Fibroblast of the aortic adventitia (primary cell): ENCODE measurements at regions not wholly inside any gene's neighbourhood (a gene's known extent, or its start where the extent isn't known, plus 50 kb on each side); places are given as distances from the start of the nearest gene placed in this dataset.

Experiments used
- DNase-seq: peaks from one replicate; pipeline ENCODE4 v3.0.0-alpha.2; 2010; ENCODE audit warnings: low read depth
- H3K4me3 ChIP-seq: 2 replicates; pipeline ENCODE4 v1.5.1; 2011; ENCODE audit warnings: low read depth, mild to moderate bottlenecking, control low read depth, low read length, moderate library complexity
- TF ChIP-seq, protein P1 (sequence below): IDR thresholded peaks from 2 replicates; pipeline ENCODE4 v1.5.1; 2011; ENCODE audit warnings: mild to moderate bottlenecking, low read length, control low read depth, inconsistent platforms; ENCODE audit not compliant: insufficient read depth

DNA sequence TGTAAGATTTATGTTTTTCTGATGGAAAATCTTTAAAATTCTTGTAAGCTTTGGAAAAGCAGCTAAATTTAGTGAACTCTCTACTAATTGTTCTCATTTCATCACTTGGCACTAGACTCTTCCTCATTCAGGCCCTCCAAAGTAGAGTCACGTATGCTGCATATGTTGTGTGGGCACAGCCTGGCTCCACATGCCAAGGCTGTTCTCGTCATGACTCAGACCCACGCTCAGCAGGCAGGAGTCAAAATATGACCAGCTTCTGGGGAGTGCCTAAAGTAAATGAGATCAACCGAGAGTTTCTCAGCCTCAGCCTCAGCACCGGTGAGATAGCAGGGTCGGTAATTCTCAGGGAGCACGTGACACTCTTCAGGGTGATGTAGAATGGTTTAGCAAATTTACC, 1672.9 kb downstream of the REEP3 start:
- TF ChIP-seq, protein P1, sequence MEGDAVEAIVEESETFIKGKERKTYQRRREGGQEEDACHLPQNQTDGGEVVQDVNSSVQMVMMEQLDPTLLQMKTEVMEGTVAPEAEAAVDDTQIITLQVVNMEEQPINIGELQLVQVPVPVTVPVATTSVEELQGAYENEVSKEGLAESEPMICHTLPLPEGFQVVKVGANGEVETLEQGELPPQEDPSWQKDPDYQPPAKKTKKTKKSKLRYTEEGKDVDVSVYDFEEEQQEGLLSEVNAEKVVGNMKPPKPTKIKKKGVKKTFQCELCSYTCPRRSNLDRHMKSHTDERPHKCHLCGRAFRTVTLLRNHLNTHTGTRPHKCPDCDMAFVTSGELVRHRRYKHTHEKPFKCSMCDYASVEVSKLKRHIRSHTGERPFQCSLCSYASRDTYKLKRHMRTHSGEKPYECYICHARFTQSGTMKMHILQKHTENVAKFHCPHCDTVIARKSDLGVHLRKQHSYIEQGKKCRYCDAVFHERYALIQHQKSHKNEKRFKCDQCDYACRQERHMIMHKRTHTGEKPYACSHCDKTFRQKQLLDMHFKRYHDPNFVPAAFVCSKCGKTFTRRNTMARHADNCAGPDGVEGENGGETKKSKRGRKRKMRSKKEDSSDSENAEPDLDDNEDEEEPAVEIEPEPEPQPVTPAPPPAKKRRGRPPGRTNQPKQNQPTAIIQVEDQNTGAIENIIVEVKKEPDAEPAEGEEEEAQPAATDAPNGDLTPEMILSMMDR, result no peak
- no peak overlapping the region for H3K4me3 ChIP-seq
- no peak for DNase-seq

DNA sequence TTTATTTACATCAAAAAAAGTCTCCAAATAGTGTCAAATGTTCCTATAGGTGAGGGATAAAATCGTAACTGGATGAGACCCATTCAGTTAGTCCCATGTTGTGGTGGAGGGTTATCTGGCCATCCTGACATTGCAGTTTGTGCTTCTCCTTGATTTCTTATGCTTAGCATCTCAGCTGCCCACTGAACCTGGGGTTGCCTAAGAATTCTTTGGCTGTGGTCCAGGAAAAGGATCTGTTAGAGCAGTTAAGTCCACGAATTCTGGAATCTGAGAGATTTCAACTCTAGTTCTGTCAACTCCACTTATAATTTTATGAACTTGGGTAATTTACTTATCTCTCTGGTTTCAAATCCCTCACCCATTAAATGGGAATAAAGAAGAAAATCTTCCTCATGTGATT, 1673.4 kb downstream of the REEP3 start:
- DNase-seq, result no peak
- TF ChIP-seq, protein P1, result no peak

DNA sequence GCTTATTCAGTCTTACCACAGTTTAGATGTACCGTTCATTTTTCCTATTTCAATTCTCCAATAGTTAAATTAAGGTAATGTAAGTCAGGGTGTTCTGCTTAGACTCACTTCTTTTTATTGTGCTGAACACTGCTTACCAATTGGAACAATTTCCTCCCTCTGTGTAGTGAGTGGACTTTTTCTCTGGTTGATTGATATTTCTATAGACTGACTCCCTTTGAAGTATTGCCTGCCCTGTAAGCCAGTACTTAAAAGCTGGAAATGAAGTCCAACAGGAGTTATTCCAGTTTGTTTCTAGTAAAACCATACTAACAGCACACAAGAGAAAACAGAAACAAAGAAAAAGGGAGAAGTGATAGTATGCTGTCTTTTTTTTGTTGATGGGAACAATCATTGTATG, 1674.9 kb downstream of the REEP3 start:
- H3K4me3 ChIP-seq, result no peak overlapping the region
- DNase-seq, result no peak
- TF ChIP-seq, protein P1, result no peak

More for the DNA sequence above, 1673.4 kb downstream of the REEP3 start:
- no peak overlapping the region for H3K4me3 ChIP-seq

DNA sequence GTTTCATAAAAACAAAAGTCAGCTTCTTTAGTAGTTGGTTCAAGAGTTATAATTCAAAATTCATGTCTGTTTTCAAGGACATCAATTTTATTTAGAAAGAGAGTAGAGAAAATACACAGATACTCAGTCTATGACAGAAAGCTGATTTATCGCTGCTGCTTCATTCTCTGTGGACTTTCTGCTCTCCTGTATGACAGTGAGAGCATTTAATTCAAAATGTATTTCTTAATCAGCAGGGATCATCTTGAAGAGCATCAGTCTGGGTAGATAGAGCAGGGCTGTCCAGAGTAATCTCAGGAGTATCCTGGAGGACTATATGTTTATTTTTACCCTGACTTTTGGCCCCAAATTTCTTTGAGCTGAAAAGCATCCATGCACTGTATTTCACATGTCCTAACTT, 1676.7 kb downstream of the REEP3 start:
- TF ChIP-seq, protein P1, result no peak
- H3K4me3 ChIP-seq, result no peak overlapping the region
- DNase-seq, result no peak

DNA sequence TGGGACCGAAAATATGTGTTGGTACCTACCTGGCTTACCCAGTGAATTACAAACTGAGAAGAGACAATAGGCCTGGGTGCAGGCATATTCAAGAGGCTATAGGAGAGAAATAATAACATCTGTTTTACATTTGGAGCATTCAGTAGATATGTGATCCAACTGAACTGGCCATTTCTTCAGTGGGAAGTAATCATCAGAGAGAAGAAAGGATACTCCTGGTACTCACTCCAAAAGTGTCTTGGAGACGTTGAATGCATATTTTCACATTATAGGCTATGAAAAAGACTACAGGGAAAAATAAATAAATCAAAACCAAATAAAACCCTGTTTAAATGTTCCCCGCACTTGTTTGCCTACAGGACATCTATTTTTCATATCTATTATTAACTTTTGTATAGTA, 1680.3 kb downstream of the REEP3 start:
- DNase-seq, result no peak
- TF ChIP-seq, protein P1, result no peak
- no peak overlapping the region for H3K4me3 ChIP-seq

DNA sequence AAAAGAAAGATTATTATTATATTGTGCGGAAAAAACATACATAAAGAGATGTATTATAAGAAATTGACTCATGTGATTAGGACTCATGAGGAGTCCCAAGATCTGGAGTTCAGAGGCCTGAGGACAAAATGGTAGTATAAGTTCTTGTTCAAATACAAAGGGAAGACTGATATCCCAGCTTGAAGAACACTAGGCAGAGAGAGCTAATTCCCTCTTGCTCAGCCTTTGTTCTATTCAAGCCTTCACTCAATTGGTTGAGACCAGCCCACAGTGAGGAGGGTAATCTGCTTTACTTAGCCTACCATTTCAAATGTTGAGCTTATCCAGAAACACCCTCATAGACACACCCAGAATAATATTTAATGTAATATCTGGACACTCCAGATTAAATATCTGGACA, 1683.8 kb downstream of the REEP3 start:
- TF ChIP-seq, protein P1, result no peak
- no peak for DNase-seq
- no peak overlapping the region for H3K4me3 ChIP-seq

DNA sequence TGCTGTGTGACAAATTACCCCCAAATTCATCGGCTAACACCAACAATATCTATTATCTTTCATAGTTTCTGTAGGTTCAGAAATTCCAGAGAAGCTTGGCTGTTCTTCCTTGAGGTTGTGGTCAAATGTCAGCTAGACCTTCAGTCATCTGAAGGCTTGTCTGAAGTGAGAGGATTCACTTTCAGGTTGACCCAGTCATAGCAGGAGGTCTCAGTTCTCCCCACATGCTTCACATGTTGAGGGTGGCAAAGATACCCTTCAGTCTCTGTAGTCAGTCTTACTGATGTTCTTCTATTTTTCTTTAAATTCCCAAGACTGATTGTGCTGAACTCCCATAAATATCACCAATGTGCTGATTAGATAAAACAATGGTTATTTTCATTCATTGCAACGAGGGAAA, 1692.0 kb downstream of the REEP3 start:
- TF ChIP-seq, protein P1, result no peak
- DNase-seq, result no peak
- H3K4me3 ChIP-seq, result no peak overlapping the region
